ENCODE measurements at regions not wholly inside any gene's neighbourhood (a gene's known extent, or its start where the extent isn't known, plus 50 kb on each side); places are given as distances from the start of the nearest gene placed in this dataset.

DNA sequence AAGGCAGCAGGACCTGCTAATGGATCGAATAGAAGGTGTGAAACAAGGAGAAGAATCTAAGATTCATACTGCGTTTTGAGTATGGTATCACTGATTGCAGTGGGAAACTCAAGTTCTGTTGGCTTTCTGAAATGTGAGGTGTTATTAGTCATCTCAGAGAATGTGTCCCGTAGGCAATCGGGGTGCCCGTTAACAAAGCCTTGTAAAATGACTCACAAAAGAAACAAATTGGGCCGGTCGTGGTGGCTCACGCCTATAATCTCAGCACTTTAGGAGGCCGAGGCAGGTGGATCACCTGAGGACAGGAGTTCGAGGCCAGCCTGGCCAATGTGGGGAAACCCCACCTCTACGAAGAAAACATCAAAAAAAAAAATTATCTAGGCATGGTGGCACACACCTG lies 118.2 kb upstream of the C7orf33 start:
- TF ChIP-seq, protein P1, sequence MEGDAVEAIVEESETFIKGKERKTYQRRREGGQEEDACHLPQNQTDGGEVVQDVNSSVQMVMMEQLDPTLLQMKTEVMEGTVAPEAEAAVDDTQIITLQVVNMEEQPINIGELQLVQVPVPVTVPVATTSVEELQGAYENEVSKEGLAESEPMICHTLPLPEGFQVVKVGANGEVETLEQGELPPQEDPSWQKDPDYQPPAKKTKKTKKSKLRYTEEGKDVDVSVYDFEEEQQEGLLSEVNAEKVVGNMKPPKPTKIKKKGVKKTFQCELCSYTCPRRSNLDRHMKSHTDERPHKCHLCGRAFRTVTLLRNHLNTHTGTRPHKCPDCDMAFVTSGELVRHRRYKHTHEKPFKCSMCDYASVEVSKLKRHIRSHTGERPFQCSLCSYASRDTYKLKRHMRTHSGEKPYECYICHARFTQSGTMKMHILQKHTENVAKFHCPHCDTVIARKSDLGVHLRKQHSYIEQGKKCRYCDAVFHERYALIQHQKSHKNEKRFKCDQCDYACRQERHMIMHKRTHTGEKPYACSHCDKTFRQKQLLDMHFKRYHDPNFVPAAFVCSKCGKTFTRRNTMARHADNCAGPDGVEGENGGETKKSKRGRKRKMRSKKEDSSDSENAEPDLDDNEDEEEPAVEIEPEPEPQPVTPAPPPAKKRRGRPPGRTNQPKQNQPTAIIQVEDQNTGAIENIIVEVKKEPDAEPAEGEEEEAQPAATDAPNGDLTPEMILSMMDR (IDR thresholded peaks at IDR 0.05; ENCODE audit: low read depth, low read length), result no peak
- no peak for DNase-seq (ENCODE audit: extremely low read depth, low read depth)

DNA sequence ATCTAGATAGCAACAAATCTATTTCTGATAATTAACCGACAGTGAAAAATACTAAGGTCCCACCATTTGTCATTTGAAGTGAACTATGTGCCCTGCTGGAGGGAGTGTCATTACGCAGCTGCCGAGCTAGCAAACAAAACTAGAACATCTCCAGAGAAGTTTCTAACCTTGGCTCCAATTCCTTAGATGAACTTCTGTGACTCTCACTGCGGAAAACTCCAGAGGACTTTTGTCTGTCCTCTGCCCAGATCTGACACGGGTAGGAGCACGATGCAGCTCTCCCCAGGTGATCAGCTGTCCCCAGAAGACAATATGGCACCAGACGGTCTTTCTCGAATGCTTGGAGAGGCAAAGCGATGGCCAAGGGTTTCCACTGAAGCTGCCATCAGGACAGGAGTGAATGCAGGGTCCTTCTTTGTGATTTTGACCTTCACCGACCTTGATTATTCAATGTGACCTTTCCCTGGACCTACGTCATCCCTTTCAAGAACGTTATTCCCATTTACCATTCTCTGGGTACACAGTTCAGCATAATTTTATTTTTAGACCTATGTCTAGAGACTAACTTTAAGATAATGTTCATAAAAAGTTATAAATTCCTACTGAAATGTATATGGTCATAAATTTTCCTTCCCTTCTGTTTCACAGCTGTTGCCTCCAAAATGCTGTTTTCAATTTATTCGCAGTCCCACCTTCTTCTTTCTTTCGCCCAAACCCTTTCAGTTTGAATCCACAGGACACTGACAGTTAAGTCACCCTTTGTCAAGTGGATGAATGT lies 116.7 kb upstream of the C7orf33 start:
- TF ChIP-seq, protein P1 (IDR thresholded peaks at IDR 0.05; ENCODE audit: low read depth, low read length), result no peak
- DNase-seq (ENCODE audit: extremely low read depth, low read depth), result no peak

DNA sequence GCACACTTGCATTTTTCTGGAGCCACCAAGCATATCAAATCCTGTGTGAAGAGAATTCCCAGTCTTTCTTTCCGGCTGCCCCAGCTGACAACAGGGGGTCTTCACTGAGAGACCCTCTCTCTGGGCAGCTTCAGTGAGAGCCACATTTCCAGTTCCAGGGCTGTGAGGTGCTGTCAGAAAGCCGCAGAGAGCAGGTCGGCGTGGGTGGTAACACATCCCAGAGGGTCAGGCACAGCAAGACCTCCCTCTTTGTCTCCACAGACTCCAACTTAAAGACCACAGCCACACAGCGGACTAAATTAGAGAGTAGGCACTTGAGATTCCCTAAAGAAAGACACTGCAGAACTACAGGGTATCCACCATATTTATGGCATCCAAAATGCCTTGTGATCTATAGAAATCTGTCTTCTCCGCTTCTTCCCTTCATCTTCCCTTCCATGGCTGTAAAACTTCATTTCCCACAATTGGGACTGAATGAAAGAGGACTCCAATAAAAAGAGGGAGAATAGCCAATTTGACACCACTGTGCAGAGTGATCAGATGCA lies 116.0 kb upstream of the C7orf33 start:
- TF ChIP-seq, protein P1 (IDR thresholded peaks at IDR 0.05; ENCODE audit: low read depth, low read length), result no peak
- DNase-seq (ENCODE audit: extremely low read depth, low read depth), result no peak

DNA sequence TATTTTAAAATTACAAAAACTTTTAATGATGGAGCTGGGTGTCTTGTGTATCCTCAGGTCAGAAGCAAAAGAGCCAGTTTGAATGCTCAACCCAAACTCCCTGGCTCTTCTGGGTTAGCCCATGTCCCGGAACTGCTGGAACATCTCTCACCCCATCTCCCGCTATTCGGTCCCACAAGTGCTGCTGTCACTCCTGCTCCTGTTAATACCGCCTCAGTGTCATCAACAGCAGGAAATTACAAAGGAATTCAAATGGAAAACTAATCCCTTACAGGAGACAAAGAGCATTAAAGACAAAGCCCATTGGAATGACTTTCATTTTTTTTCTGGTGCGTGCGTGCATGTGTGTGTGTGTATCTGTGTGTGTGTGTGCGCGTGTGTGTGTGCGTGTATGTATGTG lies 112.0 kb upstream of the C7orf33 start:
- TF ChIP-seq, protein P1 (IDR thresholded peaks at IDR 0.05; ENCODE audit: low read depth, low read length), result no peak
- DNase-seq (ENCODE audit: extremely low read depth, low read depth), result no peak

DNA sequence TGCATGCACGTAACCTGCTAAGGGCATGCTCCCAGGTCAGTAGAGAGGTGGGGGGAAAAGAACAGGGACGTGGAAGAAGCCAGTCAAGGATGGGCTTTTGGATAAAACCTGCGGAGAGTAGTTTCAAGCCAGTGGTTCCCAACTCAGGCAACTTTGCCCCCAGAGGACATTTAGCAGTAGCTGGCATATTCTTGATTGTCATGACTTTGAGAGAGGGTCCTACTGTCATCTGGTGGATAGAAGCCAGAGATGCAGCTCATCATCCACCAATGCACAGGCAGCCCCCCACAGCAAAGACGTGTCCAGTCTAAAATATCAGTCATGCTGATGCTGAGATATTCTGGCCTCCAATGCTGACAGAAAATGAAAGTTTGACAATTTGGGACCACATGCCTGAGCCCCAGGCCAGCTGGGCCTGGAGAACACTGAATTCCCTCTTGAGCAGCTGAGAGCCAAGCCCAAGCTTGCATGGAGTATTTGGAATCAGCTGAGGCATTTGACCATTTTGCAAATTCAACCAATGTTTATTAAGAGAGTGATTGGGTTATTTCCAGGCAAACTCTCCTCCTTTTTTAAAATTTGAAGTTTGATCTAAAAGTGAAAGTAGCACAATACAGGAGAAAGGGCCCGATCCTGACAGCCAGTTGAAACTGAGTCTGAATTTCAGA lies 110.0 kb upstream of the C7orf33 start:
- no peak for DNase-seq (ENCODE audit: extremely low read depth, low read depth)

DNA sequence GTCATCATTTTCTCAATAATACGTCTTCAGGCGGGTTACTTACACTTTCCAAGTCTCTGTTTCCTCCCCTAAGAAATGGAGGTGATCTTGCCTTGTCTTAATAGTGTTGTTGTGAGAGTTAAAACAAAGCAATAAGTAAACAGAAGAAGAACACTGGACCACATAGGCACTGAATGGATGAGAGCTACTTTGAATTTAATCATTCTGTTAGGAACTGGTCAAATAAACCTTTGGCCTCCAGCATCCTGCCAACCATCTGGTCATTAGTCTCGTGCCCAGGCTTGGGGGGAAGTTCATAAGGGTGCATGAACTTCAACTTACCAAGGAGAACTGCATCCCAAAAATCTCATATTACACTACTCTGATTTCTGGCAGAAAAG lies 109.4 kb upstream of the C7orf33 start:
- DNase-seq (ENCODE audit: extremely low read depth, low read depth), result no peak
- TF ChIP-seq, protein P1 (IDR thresholded peaks at IDR 0.05; ENCODE audit: low read depth, low read length), result no peak

More for the DNA sequence above, 110.0 kb upstream of the C7orf33 start:
- TF ChIP-seq, protein P1 (IDR thresholded peaks at IDR 0.05; ENCODE audit: low read depth, low read length), result no peak
